Suprapubic skin (tissue), 3 donors: ENCODE measurements at regions not wholly inside any gene's neighbourhood (a gene's known extent, or its start where the extent isn't known, plus 50 kb on each side); places are given as distances from the start of the nearest gene placed in this dataset.

ENCODE experiments used
- POLR2A ChIP-seq, 2 donors: fragments of 450-650 bp; IDR thresholded peaks; one replicate each; pipeline ENCODE4 v1.6.1; 2017; ENCODE audit warnings: antibody characterized with exemption in 2 of 2, mild to moderate bottlenecking in 2 of 2, moderate library complexity in 2 of 2
- TF ChIP-seq, protein P1 (sequence below), 2 donors: fragments of 200-600 bp in 1 of 2; fragments of 450-650 bp in 1 of 2; sonication (generic) in 1 of 2; IDR thresholded peaks; one replicate each; pipeline ENCODE4 v1.5.1; 2016 to 2019; ENCODE audit warnings: antibody characterized with exemption in 2 of 2, mild to moderate bottlenecking in 1 of 2, moderate library complexity in 1 of 2

DNA sequence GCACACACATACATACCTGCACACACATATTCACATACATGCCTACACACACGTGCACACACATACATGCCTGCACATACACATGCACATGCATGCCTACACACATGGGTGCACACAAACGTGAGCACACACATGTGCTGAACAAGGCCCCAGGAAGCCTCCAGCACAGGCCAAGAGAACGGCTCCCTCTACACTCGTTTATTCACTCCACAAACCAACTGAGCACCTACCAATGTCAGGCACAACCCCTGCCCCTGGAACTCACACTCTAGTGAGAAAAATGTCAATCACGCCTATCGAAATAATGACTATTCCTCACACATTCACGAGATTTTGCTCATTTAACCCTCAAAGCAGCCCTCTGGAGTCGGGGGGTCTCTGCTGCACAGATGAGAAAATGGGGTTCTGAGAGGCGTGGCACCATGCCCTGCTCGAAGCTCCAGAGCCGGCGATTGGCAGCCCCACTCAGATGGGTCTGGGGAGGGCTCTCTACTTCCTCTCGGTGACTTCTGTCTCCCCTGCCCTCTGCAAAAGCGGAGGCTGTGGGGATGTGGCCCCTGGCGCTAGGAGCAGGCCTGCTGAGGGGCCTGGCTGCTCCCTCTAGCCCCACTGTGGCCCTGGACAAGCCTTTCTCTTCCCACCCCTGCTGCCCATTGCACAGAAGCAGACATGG is 90.2 kb upstream of the RUNX3 start:
- TF ChIP-seq POLR2A (IDR thresholded peaks at IDR 0.05), result no peak
- TF ChIP-seq, protein P1, sequence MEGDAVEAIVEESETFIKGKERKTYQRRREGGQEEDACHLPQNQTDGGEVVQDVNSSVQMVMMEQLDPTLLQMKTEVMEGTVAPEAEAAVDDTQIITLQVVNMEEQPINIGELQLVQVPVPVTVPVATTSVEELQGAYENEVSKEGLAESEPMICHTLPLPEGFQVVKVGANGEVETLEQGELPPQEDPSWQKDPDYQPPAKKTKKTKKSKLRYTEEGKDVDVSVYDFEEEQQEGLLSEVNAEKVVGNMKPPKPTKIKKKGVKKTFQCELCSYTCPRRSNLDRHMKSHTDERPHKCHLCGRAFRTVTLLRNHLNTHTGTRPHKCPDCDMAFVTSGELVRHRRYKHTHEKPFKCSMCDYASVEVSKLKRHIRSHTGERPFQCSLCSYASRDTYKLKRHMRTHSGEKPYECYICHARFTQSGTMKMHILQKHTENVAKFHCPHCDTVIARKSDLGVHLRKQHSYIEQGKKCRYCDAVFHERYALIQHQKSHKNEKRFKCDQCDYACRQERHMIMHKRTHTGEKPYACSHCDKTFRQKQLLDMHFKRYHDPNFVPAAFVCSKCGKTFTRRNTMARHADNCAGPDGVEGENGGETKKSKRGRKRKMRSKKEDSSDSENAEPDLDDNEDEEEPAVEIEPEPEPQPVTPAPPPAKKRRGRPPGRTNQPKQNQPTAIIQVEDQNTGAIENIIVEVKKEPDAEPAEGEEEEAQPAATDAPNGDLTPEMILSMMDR (IDR thresholded peaks at IDR 0.05), result no peak
